Natural killer cell treated with Interleukin-12 subunit alpha and Interleukin-12 subunit beta and Interleukin-15 and Interleukin-18, amount 100 ng/mL, for 72 hours (primary cell): ENCODE measurements at regions not wholly inside any gene's neighbourhood (a gene's known extent, or its start where the extent isn't known, plus 50 kb on each side); places are given as distances from the start of the nearest gene placed in this dataset.

Source experiments
- ATAC-seq, 2 donors: fragments of 150-1000 bp; cut with Tn5 transposase in 1 of 2; sonication (Bioruptor Pico), chemical (Tn5 transposase) in 1 of 2; 2 replicates each; pipeline ENCODE4 v1.10.0; 2021
- DNase-seq: peaks from one replicate; pipeline ENCODE4 v3.0.0; 2022; ENCODE audit warnings: low spot score
- H3K27ac Mint-ChIP-seq, 2 donors: 1 replicate in 1 of 2; 2 replicates in 1 of 2; pipeline ENCODE4 v1.8.0; 2022; ENCODE audit warnings: mixed read lengths in 2 of 2, mild to moderate bottlenecking in 1 of 2, moderate library complexity in 1 of 2
- H3K27me3 Mint-ChIP-seq, 2 donors: 1 replicate in 1 of 2; 2 replicates in 1 of 2; pipeline ENCODE4 v1.8.0; 2022; ENCODE audit warnings: mixed read lengths in 2 of 2
- H3K36me3 Mint-ChIP-seq: one replicate; pipeline ENCODE4 v1.8.0; 2022; ENCODE audit warnings: mixed read lengths
- H3K4me1 Mint-ChIP-seq, 2 donors: 1 replicate in 1 of 2; 2 replicates in 1 of 2; pipeline ENCODE4 v1.8.0; 2022; ENCODE audit warnings: low read depth in 2 of 2, mixed read lengths in 2 of 2, mild to moderate bottlenecking in 1 of 2
- H3K4me3 Mint-ChIP-seq: one replicate; pipeline ENCODE4 v1.8.0; 2022; ENCODE audit warnings: mixed read lengths
- H3K9me3 Mint-ChIP-seq: 2 replicates; pipeline ENCODE4 v1.8.0; 2022; ENCODE audit warnings: mixed read lengths

DNA sequence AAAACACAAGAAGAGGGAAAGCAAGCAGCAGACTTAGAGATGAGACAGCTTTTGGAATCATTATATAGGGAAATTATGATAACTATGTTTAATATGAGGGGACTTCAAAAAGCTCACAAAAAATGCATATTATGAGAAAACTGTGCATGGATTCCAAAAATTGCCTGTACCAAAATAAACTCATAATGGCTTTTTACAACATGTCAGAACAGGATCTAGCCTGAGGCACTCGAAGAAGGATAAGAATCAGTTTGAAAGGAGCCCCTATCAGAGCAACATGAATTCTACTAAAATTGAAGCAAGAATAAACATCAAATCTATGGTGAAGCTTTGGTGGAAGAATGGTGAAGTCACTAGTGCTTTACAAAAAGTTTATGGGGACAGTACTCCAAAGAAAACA lies 187.4 kb downstream of the RDH14 start:
- Mint-ChIP-seq H3K9me3 (no peaks in the 10 kb centered on the region), H3K4me3 (no peak overlapping the region), H3K4me1 (no peaks in the 10 kb centered on the region), H3K27me3 (peaks cover 10 to 39% of the 10 kb centered on the region in 2 donors), H3K36me3 (no peaks in the 10 kb centered on the region), H3K27ac (no peak overlapping the region)
- DNase-seq (no peak), ATAC-seq (no peak)

DNA sequence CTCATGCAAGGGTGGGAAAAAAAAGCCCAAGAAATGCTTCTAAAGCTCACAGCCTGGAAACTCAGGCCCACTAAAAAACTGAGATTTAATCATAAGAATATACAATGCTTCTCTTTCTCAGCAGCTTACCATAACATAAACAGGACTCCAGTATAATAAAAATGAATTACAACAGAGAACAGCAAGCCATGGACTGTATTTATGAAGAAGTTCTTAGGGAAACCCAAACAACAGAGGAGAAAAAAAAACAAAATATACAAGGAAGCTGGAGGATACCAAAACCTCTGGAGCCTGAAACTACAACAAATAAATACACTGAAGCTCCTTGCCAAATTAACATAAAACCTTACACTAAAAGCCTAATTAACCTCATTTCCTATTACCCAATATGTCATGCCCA lies 187.8 kb downstream of the RDH14 start:
- ATAC-seq (no peak), DNase-seq (no peak)
- Mint-ChIP-seq H3K36me3 (no peaks in the 10 kb centered on the region), H3K4me1 (no peaks in the 10 kb centered on the region), H3K9me3 (no peaks in the 10 kb centered on the region), H3K27me3 (peaks cover 10 to 39% of the 10 kb centered on the region in 2 donors), H3K4me3 (no peak overlapping the region), H3K27ac (no peak overlapping the region)

DNA sequence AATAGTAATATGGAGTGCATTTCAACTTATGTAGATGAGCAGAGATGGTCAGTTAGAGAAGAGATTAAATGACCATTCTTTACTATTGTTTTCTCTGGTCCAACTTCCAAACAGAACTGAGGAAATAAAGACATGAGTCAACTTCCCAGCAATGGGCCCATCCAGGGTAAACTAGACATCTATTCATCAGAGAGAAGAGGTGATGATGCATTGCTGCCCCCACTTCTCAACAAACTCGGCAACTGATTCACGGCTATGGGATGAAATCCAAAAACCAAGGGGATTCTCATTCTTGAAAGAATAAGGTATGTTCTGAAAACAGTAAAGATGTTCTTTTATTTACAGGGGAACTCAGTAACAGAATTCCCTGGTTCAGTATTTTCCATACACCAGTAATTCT lies 190.7 kb downstream of the RDH14 start:
- ATAC-seq (no peak), DNase-seq (no peak)
- H3K4me1 Mint-ChIP-seq: no peaks in the 10 kb centered on the region
- no peak overlapping the region for H3K27ac Mint-ChIP-seq
- H3K4me3 Mint-ChIP-seq: no peak overlapping the region
- H3K9me3 Mint-ChIP-seq: no peaks in the 10 kb centered on the region
- H3K36me3 Mint-ChIP-seq: no peaks in the 10 kb centered on the region
- H3K27me3 Mint-ChIP-seq: peaks cover 10 to 39% of the 10 kb centered on the region in 2 donors

DNA sequence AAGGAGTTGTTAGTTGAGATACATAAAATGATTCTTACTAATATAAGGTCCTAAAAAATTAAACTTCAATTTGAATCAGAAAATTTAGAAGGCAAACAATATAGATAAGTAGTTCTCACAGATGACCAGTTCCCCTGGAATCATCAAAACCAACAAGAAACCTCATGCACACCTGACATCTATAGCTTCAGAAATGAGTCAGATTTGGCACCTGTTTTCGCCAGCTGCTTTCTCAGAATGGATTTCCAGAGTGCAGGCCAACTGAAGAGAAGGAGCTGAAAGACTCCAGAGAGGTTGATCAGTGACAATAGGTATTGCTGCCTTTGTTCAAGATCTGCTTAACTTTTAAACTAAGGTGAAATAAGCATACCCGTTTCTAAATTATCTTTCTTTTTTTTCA lies 192.4 kb downstream of the RDH14 start:
- no peak overlapping the region for H3K27ac Mint-ChIP-seq
- H3K27me3 Mint-ChIP-seq: peaks cover 10 to 37% of the 10 kb centered on the region in 2 donors
- DNase-seq (no peak), ATAC-seq (no peak)
- no peak overlapping the region for H3K4me3 Mint-ChIP-seq
- H3K36me3 Mint-ChIP-seq: no peaks in the 10 kb centered on the region
- H3K4me1 Mint-ChIP-seq: no peaks in the 10 kb centered on the region
- H3K9me3 Mint-ChIP-seq: peaks cover 3% of the 10 kb centered on the region

DNA sequence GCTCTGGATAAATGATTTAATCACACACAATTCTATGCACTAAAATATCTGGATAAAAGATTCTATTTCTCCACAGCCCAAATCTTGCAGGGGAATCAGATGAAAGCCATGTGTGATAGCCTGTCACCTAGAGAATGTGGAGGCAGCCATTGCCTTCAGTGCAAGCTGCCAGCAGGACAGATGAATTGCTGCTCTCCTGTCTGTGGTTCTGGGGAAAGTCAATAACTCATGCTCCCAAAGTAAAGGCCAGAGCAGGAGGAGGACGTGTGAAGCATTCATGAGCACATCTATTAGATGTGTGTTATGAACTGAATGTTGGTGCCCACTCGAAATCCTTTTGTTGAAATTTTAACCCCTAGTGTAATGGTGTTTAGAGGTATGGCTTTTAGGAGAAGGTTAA lies 195.1 kb downstream of the RDH14 start:
- Mint-ChIP-seq H3K27ac (no peak overlapping the region), H3K9me3 (peaks cover 3% of the 10 kb centered on the region), H3K4me3 (no peak overlapping the region), H3K36me3 (no peaks in the 10 kb centered on the region), H3K27me3 (peaks cover 8 to 36% of the 10 kb centered on the region in 2 donors), H3K4me1 (no peaks in the 10 kb centered on the region)
- DNase-seq (no peak), ATAC-seq (no peak)

DNA sequence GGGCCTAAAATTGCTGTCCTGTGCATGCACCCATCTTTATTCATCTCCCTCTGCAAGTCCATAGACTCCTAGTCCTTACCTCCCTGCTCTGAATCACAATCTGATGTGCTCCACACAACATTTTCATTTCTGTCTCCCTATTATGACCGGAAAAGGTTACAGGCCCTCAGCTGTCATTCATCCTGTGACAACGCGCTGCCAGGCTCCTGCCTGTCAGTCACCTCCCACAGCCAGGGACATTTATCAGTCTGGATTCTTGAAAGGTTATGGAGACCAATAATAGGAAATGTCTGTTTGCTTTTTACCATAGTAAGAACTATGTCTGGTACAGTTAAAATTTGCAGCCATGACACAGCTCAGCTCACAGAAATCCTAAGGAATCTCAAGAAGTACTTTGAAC lies 197.1 kb downstream of the RDH14 start:
- DNase-seq (no peak), ATAC-seq (no peak)
- no peak overlapping the region for H3K4me3 Mint-ChIP-seq
- no peak overlapping the region for H3K27ac Mint-ChIP-seq
- H3K9me3 Mint-ChIP-seq: peaks cover 3% of the 10 kb centered on the region
- H3K36me3 Mint-ChIP-seq: no peaks in the 10 kb centered on the region
- peaks cover 3 to 18% of the 10 kb centered on the region in 2 donors for H3K27me3 Mint-ChIP-seq
- no peaks in the 10 kb centered on the region for H3K4me1 Mint-ChIP-seq

DNA sequence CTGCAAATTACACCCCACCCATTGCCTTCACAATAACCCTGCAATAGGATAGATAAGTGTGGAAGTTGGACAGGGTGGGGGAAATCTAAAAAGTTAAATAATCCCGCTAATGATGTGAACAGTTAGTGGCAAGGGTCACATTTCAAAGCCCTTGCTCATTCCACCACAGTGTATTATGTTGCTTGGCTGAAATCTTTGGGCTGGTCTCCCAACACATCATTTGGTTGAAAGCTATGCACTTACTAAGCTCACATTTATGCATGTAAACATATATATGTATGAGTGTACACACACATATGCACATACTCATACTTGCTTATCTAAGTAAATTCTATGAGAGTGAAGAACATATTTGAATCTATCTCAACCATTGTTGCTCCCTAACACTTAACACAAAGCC lies 197.8 kb downstream of the RDH14 start:
- peaks cover 2 to 15% of the 10 kb centered on the region in 2 donors for H3K27me3 Mint-ChIP-seq
- no peaks in the 10 kb centered on the region for H3K36me3 Mint-ChIP-seq

DNA sequence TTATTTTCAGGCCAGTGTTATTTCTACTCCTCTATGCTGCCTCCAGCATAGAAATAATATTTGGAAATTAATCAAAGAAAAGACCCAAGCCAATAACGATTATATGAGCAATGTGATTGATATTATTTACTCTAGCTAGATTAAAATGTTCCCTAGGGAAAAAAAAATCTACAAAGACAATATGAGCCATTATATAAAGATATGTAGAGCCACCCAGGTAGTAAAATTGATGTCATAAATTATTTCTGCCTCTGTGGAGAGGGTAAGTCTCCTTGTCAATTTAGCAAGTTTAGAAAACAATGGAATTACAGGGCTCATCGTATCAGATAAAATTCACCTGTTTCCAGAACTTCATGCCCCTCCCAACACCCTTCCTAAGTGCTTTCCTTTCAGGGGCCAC lies 202.9 kb downstream of the RDH14 start:
- Mint-ChIP-seq H3K4me3 (no peak overlapping the region), H3K36me3 (no peaks in the 10 kb centered on the region), H3K4me1 (no peaks in the 10 kb centered on the region), H3K27ac (no peak overlapping the region), H3K27me3 (peaks cover 2 to 9% of the 10 kb centered on the region in 2 donors), H3K9me3 (no peaks in the 10 kb centered on the region)
- DNase-seq (no peak), ATAC-seq (no peak)

More for the DNA sequence above, 197.8 kb downstream of the RDH14 start:
- H3K4me3 Mint-ChIP-seq: no peak overlapping the region
- DNase-seq (no peak), ATAC-seq (no peak)
- H3K9me3 Mint-ChIP-seq: peaks cover 3% of the 10 kb centered on the region
- no peaks in the 10 kb centered on the region for H3K4me1 Mint-ChIP-seq
- no peak overlapping the region for H3K27ac Mint-ChIP-seq

DNA sequence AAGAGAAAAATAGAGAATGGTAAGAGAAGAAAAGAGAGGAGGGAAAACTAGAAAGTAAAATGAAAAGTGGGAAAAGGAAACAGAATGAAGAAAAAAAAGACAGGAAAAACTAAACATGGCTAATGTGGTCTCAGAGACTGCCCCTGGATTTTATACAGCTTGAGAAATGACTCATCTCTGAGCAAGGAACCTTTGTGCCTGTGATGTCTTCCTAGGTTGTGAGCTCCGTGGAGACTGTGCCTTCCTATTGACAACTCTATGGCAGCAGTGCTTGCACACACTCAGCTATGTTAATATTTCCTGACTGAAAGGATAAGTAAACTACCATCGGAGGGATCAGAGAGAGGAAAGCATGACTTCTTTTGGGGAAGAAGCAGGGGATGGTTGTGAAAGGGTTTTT lies 203.8 kb downstream of the RDH14 start:
- Mint-ChIP-seq H3K27me3 (peaks cover 2 to 4% of the 10 kb centered on the region in 2 donors), H3K27ac (no peak overlapping the region), H3K4me1 (no peaks in the 10 kb centered on the region), H3K36me3 (no peaks in the 10 kb centered on the region), H3K9me3 (no peaks in the 10 kb centered on the region), H3K4me3 (no peak overlapping the region)
- no peak for ATAC-seq
- DNase-seq: no peak

DNA sequence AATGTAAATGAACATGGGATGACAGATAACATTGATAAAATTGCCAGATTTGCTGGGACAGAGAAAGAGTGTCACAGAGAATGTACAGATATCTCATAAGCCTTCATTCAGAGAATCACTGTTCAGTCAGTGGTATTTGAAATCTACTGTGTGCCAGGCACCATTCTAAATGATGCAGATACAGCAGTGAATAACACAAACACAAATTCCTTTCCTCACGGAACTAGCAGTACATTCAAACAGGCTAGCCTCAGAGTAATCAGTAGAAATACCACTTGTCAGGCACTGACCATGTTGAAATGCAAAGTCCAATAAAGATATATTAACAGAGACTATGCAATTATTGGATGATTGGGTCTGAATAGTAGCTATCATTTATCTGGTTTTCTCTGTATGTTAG lies 211.0 kb downstream of the RDH14 start:
- Mint-ChIP-seq H3K4me1 (no peaks in the 10 kb centered on the region), H3K36me3 (no peaks in the 10 kb centered on the region), H3K9me3 (no peaks in the 10 kb centered on the region), H3K27ac (no peak overlapping the region), H3K27me3 (peaks cover 0 to 10% of the 10 kb centered on the region in 2 donors), H3K4me3 (no peak overlapping the region)
- ATAC-seq (no peak), DNase-seq (no peak)

DNA sequence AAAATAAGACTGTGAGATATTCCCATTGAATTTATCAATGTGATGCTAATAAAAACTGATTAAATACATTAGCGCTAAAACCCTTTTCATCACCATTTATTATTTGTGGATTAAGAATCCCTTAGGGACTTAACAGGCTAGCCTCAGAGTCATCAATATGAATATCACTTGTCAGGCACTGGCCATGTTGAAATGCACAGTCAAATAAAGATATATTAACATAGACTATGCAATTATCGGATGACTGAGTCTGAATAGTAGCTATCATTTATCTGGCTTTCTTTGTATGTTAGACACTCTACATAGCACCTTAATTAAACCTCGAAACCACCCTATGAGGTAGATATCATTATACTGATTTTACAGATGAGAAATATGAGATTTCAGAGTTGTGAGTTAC lies 213.6 kb downstream of the RDH14 start:
- H3K4me1 Mint-ChIP-seq: no peaks in the 10 kb centered on the region
- no peaks in the 10 kb centered on the region for H3K9me3 Mint-ChIP-seq
- no peak overlapping the region for H3K4me3 Mint-ChIP-seq
- ATAC-seq (no peak), DNase-seq (no peak)
- H3K27me3 Mint-ChIP-seq: peaks cover 0 to 10% of the 10 kb centered on the region in 2 donors
- no peak overlapping the region for H3K27ac Mint-ChIP-seq
- no peaks in the 10 kb centered on the region for H3K36me3 Mint-ChIP-seq

DNA sequence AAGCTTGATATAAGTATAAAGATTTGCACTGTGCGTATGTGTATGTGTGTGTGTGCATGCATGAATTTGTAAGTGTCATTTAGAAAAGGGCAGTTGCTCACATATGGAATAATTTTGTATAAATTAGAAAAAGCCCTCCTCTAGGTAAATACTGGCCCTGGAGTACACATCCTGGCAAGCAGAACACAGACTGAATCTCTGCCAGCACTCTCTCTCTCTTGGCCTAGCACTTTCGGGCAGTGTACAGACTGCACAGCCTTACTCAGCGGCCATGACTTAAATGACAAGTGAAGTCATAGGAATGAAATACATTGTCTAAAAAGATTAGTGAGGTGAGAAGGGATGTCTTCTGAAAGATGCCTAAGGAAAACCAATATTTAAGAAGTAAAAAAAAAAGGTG lies 214.1 kb downstream of the RDH14 start:
- ATAC-seq: no peak
- no peak for DNase-seq
- Mint-ChIP-seq H3K27ac (no peak overlapping the region), H3K36me3 (no peaks in the 10 kb centered on the region), H3K4me1 (no peaks in the 10 kb centered on the region), H3K9me3 (no peaks in the 10 kb centered on the region), H3K27me3 (peaks cover 0 to 7% of the 10 kb centered on the region in 2 donors), H3K4me3 (no peak overlapping the region)

DNA sequence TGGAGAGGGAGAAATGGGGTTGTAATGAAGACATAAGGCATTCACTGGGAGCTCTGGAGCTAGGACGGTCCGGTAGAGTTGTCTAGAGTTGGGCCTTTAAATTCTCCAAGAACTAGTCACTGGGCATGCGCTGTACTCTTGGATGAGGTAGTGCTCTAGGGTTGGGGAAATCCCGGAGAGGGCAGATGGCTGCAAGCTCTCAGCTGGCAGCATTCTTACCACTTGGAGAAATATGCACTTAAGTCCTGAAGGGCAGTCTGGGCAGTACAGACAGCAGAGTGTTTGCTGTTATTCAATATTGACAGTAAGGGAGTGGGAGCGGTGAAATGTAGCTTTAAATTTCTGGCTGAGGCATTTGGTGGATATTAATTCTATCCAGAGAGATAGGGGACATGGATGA lies 214.6 kb downstream of the RDH14 start:
- H3K27ac Mint-ChIP-seq: no peak overlapping the region

DNA sequence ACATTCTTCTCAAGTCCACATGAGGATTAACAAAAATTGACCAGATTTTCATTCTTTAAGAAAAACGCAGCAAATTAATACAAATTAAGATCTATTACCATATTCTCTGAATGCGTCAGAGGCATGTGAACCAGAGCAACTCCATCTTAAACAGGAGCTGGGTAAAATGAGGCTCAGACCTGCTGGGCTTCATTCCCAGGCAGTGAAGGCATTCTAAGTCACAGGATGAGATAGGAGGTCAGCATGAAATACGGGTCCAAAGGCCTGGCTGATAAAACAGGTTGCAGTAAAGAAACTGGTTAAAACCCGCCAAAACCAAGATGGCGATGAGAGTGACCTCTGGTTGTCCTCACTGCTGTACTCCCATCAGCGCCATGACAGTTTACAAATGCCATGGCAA lies 217.6 kb downstream of the RDH14 start:
- Mint-ChIP-seq H3K27ac (no peak overlapping the region), H3K36me3 (no peaks in the 10 kb centered on the region), H3K4me1 (no peaks in the 10 kb centered on the region), H3K27me3 (no peaks in the 10 kb centered on the region), H3K9me3 (peaks cover 3% of the 10 kb centered on the region), H3K4me3 (no peak overlapping the region)
- DNase-seq (no peak), ATAC-seq (no peak)

More for the DNA sequence above, 214.6 kb downstream of the RDH14 start:
- H3K27me3 Mint-ChIP-seq: peaks cover 0 to 2% of the 10 kb centered on the region in 2 donors
- H3K36me3 Mint-ChIP-seq: no peaks in the 10 kb centered on the region
- DNase-seq: no peak
- no peaks in the 10 kb centered on the region for H3K9me3 Mint-ChIP-seq
- no peaks in the 10 kb centered on the region for H3K4me1 Mint-ChIP-seq
- no peak overlapping the region for H3K4me3 Mint-ChIP-seq
- ATAC-seq: no peak

DNA sequence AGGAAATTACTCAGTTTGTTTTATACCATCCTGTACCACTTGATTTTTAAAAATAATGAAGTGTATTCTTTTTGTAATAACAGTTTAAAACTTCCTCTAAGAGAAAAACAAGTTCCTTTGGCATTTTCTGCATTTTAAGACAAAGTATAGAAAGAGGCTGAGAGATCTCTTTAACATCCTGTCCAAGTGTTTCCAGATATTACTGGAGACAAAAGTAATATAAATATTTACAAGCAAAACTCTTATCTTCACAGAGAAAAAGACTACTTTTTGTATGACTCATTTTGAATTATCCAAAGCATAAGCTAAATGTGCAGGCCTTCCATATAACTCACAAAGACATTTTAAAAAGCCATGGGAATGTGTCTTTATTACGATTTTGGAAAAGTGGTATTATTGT lies 221.1 kb downstream of the RDH14 start:
- ATAC-seq (no peak), DNase-seq (no peak)
- Mint-ChIP-seq H3K4me3 (no peak overlapping the region), H3K36me3 (no peaks in the 10 kb centered on the region), H3K27ac (no peak overlapping the region), H3K4me1 (no peaks in the 10 kb centered on the region), H3K9me3 (peaks cover 7% of the 10 kb centered on the region), H3K27me3 (no peaks in the 10 kb centered on the region)
